Erythroblast (primary cell): ENCODE measurements at regions not wholly inside any gene's neighbourhood (a gene's known extent, or its start where the extent isn't known, plus 50 kb on each side); places are given as distances from the start of the nearest gene placed in this dataset.

Source experiments
- GATA1 ChIP-seq: IDR thresholded peaks from 2 replicates; pipeline ENCODE4 v1.6.1; 2011; ENCODE audit warnings: low read depth, mild to moderate bottlenecking, control low read depth, low read length, moderate library complexity
- POLR2A ChIP-seq: IDR thresholded peaks from 2 replicates; pipeline ENCODE4 v1.6.1; 2011; ENCODE audit warnings: mild to moderate bottlenecking, low read length

DNA sequence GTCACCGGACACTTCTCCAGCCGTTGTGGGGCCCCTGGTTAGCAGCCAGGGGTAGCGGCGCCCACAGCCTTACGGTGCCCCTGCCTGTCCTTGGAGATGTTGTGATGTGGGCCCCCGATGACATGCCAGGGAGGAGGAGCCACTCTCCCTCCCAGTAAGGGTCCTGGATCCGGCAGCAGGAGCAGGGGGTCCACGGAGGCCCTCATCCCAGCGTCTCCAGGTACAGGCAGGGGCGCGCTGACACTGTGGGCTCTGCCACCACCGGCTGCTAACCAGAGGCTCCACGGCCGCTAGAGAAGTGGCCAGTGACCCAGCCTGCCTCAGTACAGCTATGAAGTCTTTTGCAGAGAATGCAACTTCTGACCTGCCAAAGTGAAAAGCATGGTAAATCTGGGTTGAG lies 121.2 kb downstream of the SPP2 start:
- TF ChIP-seq POLR2A (no peak), GATA1 (no peak)
